ENCODE measurements at regions not wholly inside any gene's neighbourhood (a gene's known extent, or its start where the extent isn't known, plus 50 kb on each side); places are given as distances from the start of the nearest gene placed in this dataset.
A peak's percentile ranks its signal among the peaks of the same experiment; 100 is the strongest.

GRCh38 chr18:45168866-45169600 is 446.2 kb upstream of the SLC14A2 start:
- no peak for DNase-seq (ENCODE audit: low read depth in 3 of 3, low spot score in 2 of 3)

DNA sequence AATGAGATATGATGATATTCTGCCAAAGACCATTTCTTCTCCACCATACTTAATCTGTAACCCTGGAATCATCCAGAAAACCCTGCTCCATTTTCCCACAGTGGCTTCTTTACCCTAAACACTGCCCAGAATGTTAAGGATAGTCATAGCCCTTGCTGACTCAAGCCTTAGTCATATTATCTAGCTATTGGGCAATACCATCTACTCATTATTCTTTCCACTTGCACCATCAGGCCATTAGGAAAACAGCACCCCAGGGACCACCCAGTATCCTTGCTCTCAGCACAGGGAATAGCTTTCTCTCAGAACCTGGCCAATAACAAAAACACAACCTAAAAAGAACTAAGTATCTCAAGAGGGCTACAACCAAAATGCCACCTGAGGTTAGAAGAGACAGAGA is 445.7 kb upstream of the SLC14A2 start:
- DNase-seq (ENCODE audit: low read depth in 3 of 3, low spot score in 2 of 3) = no peak

- no peak for DNase-seq (ENCODE audit: low read depth in 3 of 3, low spot score in 2 of 3)
Observed at GRCh38 chr18:45171679-45172191, 443.5 kb upstream of the SLC14A2 start.

- DNase-seq (ENCODE audit: low read depth in 3 of 3, low spot score in 2 of 3) = no peak
Observed at GRCh38 chr18:45173327-45173726, 441.9 kb upstream of the SLC14A2 start.

- DNase-seq (ENCODE audit: low read depth in 3 of 3, low spot score in 2 of 3) = no peak
Observed at GRCh38 chr18:45173799-45174519, 441.3 kb upstream of the SLC14A2 start.

DNA sequence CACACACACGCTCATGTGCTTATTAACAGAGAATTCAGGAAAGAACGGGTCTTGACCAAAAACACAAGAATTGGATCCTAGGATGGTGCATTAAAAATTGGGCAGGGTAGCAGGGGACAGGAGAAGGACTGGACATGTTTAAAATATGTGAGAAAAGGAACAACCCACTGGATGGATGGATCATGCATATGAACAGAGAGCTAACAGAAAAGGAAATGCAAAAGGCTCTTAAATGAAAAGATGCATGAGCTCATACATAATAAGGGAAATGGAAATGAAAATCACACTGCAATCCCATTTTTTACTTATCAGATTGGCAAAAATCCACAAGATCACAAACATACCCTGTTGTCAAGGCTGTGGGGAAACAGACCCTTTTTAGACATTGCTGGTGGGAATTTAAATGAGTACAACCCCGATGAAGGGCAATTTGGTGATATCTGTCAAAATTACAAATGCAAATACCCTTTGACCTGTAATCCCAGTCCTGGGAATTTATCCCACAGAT is 440.6 kb upstream of the SLC14A2 start:
- no peak for DNase-seq (ENCODE audit: low read depth in 3 of 3, low spot score in 2 of 3)

DNA sequence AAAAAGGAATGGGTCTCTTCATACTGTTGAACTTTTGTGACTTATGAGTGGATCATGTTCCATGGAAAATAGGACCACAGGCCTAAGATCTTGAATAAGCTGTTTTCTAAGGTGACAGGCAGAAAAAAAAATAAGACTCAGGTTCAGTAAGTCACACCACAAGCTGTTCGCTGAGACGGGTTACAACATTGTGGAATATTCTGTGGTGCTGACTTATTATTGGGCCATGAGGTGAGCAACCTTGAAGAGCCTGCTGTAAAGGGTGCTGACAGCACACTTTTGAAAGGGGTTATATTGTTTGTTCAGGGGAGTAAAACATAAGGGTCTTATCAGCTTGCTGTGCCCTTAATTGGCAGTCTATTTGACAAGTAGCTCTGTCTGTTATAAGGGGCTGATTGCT is 439.8 kb upstream of the SLC14A2 start:
- no peak for DNase-seq (ENCODE audit: low read depth in 3 of 3, low spot score in 2 of 3)

DNA sequence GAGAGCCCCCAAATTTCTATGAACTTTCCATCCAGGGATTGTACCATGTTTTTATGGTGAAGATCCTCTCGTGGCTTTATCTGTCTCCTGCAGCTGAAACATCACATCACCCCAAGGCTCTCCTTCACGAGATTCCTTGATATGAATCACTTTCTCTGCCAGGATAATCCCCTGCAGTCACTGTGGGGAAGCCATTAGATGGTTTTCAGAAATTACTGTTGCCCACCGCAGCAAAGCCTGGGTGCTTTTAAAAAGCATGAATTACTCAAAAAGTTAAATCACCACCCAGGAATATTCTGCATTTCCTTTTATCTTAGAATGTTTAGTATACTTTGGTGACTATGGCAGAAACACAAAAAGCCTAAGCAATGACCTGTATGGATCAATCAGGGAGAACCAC is 428.4 kb upstream of the SLC14A2 start:
- no peak for DNase-seq (ENCODE audit: low read depth in 3 of 3, low spot score in 2 of 3)

DNA sequence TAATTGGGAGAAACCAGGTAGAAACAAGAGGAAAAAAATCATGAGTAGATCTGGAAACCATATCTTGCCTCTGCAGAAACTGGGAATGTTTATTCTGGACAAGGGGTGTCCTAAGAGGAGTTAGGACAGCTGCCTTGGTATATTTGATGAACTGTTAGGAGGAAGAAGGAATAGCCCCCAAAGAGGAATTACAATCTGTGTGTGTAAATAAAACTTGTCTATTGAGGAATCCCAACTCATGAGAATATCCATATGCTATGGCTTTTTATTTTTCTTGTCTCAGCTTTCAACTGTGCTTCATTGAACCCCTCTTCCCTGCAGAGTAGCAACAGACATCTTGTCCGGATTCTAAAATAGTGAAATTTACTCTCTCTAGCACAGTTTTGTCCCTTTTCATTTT is 423.5 kb upstream of the SLC14A2 start:
- no peak for DNase-seq (ENCODE audit: low read depth in 3 of 3, low spot score in 2 of 3)

GRCh38 chr18:45197526-45197970 is 417.7 kb upstream of the SLC14A2 start:
- DNase-seq (ENCODE audit: low read depth in 3 of 3, low spot score in 2 of 3) = no peak

- DNase-seq (ENCODE audit: low read depth in 3 of 3, low spot score in 2 of 3) = no peak
Observed at GRCh38 chr18:45198526-45198925, 416.8 kb upstream of the SLC14A2 start.

GRCh38 chr18:45201029-45201428 is 414.2 kb upstream of the SLC14A2 start:
- DNase-seq (ENCODE audit: low read depth in 3 of 3, low spot score in 2 of 3) = no peak

DNA sequence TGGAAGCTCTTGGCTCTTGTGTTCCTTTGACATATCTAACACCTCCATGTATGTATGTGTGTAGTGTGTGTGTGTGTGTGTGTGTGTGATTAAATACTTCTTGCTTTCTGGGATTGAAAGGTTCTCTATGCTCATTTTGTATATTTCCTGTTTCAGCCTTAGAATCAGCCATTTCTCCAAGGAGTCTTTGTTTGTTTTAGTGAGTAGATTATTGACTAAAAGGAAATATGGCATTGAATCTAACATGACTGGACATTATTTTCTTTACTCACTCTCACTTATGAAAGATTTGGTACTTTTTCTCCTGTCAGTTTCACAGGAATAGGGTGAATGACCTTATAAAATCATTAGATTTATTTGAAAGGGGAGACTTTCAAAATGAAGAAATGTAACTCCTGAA is 413.8 kb upstream of the SLC14A2 start:
- no peak for DNase-seq (ENCODE audit: low read depth in 3 of 3, low spot score in 2 of 3)

DNA sequence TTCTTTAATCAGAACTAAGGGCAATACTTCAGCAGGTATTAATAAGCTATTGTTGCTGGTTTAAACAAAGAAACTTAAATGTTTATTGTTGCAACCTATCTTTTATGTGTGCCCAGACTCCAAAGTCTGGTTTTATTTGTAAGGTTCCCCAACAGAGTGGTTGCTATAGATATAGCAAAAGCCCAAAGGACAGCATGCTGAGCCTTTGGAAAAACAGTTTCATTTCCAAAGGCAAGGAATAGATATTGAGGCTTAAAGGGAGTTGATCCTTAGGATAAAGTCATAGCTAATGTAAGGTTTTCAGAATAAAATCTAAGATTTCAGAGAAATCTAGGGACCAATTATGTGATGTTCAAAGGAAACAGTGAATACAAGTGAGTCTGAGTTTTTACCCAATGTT is 413.2 kb upstream of the SLC14A2 start:
- no peak for DNase-seq (ENCODE audit: low read depth in 3 of 3, low spot score in 2 of 3)

- DNase-seq (ENCODE audit: low read depth in 3 of 3, low spot score in 2 of 3) = no peak
Observed at GRCh38 chr18:45203677-45204076, 411.6 kb upstream of the SLC14A2 start.

DNA sequence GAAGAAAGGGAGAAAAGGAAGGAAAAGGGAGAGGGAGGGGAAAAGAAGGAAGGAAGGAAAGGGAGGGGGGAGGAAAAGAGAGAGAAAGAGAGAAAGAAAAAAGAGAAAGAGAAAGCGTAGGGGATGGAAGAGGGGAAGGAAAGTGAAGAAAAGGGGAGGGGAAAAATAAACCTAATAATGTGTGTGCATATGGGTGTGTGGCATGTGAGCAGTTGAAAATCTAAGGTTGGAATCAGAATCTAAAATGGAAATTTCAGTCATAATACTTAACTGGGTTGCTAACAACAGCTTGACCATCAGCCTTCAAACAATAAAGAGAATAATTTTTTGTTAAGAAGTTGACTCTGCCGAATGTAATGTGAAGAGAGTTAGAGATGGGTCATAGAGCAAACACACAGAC is 407.9 kb upstream of the SLC14A2 start:
- DNase-seq (ENCODE audit: low read depth in 3 of 3, low spot score in 2 of 3) = no peak

DNA sequence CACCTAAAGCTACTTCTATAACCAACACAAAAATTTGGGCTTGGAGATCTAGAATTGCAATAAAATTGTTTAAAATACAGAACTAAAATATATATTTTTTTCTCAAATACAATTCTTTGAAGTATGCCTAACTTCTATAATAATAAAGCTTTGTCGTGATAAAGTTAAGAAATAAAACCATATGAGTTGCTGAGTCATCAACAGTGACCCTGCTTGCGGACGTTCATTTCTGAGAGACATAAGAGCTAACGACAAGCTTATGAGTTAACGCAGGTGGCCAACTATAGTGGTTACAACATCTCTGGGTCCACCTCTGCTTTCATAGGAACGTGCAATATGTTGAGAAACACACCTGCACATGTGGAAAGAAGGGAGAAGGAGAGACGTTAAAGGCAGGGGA is 407.1 kb upstream of the SLC14A2 start:
- DNase-seq (ENCODE audit: low read depth in 3 of 3, low spot score in 2 of 3) = no peak

GRCh38 chr18:45212181-45213039 is 402.9 kb upstream of the SLC14A2 start:
- DNase-seq (ENCODE audit: low read depth in 3 of 3, low spot score in 2 of 3) = peak; percentile 43 to 60 (median 48)

DNA sequence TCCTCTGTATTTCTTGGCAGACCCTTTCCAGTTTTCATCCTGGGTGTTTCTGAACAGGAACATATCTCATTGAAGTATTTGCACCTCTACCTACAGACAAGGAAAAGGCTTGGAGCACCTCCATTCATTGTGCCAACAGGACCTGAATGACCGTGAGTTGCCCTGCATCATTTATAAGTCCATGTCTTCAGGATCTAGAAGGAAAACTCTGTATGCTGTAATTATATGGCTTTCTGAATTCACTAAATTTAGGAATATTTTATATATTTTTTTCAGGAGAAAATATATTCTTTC is 402.3 kb upstream of the SLC14A2 start:
- DNase-seq (ENCODE audit: low read depth in 3 of 3, low spot score in 2 of 3) = no peak

DNA sequence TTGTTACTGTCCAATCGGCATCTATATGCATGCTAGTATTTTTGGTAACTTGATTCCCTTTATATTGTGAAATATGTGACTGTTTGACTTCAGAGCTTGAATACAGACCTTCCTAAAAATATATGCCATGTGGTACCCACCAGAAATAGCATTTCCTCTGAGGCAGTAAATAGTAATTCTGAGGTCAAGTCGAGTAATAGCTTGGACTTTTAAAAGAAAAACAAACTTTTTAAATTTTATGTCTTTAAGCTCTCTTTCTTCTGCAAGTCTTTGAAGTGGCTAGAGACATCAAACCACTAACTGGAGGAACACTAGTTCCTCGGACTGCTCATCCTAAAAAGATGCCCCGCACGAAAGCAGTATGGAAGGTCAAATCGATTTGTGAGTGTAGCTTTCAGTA is 396.8 kb upstream of the SLC14A2 start:
- DNase-seq (ENCODE audit: low read depth in 3 of 3, low spot score in 2 of 3) = no peak

DNA sequence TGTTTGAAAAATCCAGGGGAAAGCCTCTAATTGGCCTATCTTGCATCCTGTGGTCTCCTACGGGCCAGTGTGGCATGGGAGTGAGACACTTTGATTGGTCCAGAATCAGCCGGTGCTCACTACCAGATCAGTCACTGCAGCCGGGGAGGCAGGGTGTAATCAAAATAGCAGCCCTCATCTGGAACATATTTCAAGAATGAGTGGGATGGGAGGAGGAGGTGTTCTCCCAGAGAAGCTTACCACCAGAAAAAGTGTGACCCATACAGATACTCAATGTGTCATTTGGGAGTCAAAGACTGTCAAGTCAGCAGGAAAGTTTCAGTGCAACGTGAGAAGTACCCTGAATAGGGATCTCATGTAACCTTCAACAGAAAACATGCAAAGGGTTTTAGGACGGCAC is 393.9 kb upstream of the SLC14A2 start:
- no peak for DNase-seq (ENCODE audit: low read depth in 3 of 3, low spot score in 2 of 3)
